Hematopoietic multipotent progenitor cell treated with erythropoietin and hydrocortisone succinate and interleukin-3 and kit ligand, for 17 days (in vitro differentiated cells): ENCODE measurements at regions not wholly inside any gene's neighbourhood (a gene's known extent, or its start where the extent isn't known, plus 50 kb on each side); places are given as distances from the start of the nearest gene placed in this dataset.

Experiments
- DNase-seq: peaks from one replicate; pipeline ENCODE4 v3.0.0-alpha.2; 2015; ENCODE audit warnings: low spot score

- DNase-seq: no peak
These were observed 204.4 kb upstream of the IER5L start for GRCh38 chr9:129382281-129383018.

GRCh38 chr9:129381481-129381957 is 203.5 kb upstream of the IER5L start:
- DNase-seq: no peak

DNA sequence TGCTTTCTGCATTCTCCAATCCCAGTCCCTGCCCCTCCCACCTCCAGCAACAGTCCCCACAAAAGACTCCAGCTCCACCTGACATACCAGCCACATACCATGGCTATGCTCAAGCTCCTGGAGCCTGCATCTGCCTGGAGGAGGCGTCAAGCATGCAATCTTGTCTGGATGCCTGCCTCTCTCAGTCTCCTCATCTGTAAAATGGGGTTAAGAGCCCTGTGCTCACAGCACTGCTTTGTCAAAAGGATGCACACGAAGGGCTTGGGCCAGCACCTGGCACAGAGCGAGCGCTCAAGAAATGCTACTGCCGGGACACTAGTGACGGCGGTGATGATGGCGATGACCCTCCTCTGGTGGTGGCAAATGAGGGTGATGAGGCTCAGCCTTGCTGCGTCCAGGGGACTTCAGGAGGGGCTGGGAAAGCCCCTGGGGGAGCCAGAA is 202.9 kb upstream of the IER5L start:
- no peak for DNase-seq

DNA sequence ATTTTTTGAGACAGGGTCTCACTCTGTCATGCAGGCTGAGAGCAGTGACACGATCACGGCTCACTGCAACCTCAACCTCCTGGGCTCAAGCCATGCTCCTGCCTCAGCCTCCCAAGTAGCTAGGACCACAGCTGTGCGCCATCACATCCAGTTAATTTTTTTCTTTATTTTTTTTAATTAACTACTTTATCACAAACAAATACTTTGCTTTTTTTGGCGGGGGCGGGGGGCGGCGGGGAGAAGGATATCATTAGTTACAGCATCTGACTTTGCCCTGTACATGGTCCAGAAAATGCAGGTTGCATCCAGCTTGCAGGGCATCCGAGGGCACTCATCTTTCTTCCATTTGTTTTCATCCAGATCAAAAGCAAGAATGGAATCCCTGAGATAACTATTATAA is 201.8 kb upstream of the IER5L start:
- DNase-seq: no peak

DNA sequence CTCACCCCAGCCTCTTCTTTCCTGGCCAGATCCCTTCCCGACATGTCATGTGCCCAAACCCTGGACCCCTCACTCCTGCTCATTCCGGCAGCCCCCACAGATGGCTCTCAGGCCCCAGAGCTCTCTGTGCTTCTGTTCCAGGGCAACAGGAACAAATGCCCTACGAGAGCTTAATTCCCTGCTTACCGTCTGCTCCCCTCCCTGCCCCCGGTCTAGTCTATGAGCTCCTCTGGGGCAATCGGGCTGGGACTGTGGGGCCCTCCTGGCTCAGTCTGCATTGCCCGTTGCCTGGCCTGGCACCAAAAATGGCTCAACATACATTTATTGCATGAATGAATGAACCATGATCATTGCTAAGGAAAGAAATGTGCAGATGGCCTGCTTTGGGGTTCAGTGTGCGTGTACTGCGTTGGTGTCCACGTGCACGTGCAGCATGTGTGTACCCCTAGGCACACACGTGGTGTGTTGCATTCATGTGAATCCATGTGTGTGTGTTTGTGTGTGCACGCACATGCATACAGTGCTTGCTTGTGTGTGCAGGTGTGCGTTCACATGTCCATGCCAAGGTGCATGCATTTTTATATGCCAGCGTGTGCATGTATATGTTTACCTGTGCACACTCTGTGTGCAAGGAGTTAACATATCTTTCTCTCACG is 201.2 kb upstream of the IER5L start:
- DNase-seq: no peak

- no peak for DNase-seq
These were observed 200.0 kb upstream of the IER5L start for GRCh38 chr9:129377931-129378661.

DNA sequence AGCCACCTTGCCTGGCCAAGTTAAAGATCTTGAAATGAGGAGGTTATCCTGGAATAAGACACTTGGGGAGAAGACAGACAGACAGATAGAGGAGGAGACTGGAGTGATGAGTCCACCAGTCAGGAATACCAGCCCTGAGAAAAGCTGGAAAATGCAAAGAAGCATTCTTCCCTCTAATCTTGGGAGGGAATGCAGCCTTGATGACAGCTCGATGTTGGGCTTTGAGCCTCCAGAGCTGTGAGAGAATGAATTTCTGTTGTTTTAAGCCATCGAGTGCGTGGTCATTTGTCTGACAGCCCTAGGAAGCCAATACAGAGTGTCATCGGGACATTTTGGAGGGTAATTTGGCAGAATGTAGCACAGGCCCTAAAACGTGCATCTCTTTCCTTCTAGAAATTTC is 199.1 kb upstream of the IER5L start:
- no peak for DNase-seq

DNA sequence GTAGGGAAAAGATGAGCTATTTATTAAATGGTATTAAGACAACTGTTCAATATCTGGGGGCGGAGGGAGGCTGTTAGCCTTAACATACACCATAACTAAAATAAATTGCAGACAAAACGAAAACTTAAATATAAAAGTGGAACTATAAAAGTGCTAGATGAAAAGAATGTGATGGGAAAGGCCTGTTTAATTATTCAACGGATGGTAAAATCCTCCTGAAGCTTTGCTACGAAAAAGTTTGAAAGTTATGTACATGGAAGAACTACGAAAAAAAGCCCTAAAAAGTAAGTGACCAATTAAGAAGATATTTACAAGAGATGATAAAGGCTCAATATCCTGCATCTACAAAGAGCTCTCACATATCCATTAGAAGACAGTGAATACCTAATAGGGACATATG is 197.8 kb upstream of the IER5L start:
- no peak for DNase-seq

GRCh38 chr9:129374651-129375050 is 196.6 kb upstream of the IER5L start:
- DNase-seq: no peak

DNA sequence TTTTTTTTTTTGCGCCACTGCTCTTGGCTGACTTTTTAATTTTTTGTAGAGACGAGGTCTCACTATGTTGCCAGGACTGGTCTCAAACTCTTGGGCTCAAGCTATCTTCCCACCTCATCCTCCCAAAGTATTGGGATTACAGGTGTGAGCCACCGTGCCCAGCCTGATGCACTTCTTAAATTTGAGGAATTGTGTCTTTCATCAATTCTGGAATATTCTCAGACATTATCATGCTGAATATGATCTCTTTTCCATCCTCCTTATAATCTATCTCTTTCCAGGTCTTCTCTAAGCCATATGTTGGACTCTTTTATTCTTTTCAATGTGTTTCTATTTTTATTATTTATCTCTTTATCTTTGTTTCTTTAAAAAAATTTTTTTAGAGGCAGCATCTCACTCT is 196.2 kb upstream of the IER5L start:
- DNase-seq: no peak

DNA sequence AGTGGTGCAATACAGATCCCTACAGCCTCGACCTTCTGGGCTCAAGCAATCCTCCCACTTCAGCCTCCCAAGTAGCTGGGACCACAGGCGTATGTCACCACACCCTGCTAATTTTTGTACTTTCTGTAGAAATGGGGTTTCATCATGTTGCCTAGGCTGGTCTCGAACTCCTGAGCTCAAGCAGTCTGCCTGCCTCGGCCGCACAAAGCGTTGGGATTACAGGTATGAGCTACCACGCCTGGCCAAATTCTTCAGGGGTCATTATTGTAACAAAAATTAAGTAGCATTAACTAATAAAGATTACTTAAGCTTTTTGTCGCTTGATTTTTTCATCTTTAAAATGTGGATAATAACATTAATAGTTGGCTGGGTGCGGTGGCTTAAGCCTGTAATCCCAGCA is 195.3 kb upstream of the IER5L start:
- no peak for DNase-seq

GRCh38 chr9:129370770-129371169 is 192.7 kb upstream of the IER5L start:
- DNase-seq: no peak

GRCh38 chr9:129368444-129368978 is 190.4 kb upstream of the IER5L start:
- DNase-seq: no peak

- DNase-seq: no peak
These were observed 189.2 kb upstream of the IER5L start for GRCh38 chr9:129367287-129367686.

DNA sequence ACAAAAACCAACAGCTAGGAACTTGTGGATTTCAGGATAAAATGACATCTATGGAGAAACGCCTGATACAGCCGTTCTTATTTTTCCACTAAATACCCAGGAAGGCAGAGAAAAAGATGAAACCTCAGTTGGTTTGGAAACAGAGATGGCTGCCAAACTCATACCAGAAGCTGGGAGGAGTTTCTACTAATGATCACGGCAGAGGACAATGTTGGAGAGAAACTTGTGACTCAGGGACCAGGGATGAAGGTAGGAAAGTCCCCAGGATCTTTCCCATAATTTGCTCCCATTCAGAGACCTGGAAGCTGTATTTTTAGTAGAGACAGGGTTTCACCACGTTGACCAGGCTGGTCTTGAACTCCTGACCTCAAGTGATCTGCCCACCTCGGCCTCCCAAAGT is 187.1 kb upstream of the IER5L start:
- DNase-seq: no peak

GRCh38 chr9:129363216-129363873 is 185.3 kb upstream of the IER5L start:
- no peak for DNase-seq

DNA sequence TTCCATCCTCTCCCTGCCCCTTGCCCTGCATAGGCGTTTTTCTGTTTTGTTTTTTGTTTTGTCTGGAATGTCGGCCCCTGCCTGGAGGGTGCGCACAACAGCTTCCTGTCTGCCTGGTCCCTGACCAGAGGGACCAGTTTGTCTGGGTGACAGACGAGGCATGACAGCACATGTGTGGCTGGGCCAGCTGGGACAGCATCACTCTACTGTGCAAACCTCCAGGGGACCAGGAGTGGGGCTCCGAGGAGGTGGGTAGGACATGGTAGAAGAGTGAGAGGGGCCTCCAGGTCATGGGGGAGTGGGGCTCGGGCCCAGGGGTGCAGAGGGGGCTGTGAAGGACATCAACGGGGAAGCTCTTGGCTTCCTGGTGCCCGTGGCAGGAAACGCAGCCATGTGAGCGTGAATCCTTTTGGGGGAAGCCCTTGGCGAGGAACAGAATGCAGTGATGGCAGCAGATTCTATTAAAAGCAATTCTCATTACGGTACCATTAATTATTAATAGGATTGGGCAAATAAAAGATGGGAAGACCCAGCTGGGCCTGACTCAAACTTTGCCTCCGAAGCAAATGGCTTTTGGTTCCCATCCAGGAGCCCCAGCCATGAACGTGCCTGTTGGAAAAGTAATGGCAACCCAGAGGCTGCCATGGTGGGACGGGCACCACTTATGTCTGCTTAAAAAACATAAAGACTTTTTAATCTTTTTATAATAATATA is 184.4 kb upstream of the IER5L start:
- no peak for DNase-seq

DNA sequence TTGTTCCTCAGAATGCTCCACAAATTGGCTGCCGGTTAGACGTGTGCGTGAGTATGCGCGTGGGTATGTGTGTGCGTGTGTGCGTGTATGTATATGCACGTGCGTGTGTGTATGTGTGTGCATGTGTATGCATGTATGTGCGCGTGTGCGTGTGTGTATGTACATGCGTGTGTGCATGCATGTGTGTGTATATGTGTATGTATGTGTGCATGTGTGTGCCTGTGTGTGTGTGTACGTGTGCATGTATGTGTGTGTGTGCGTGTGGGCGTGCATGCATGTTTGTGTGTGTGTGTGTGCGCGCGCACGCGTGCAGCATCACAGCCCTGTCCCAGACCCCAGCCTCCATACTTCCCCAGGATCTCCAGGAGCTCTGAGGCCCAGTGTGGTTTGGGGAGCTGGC is 183.1 kb upstream of the IER5L start:
- DNase-seq: no peak

DNA sequence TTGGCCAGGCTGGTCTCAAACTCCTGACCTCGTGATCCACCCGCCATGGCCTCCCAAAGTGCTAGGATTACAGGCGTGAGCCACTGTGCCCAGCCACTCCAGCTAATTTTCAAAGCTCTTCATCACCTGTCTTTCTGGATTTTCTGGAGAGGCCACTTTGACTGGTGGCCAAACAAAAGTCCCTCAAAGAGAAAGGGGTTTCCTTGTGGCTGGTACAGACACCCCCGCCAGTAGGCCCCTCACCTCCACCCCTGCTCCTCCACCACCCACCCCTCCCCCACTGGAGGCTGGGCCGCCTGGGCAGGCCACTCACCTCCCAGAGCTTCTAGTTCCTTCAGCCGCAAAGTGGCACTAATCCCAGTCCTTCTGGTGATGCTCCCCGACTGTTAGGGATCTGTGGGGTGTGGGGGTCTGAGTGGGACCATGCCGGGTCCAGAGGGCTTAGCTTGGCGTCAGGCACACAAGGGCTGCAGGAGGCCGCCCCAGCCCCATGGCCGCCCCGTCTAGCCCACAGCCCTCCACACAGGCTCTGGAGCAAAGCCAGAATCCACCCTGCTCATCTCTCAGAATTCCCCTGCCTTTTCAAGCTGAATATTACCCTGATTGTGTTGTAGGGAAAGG is 182.0 kb upstream of the IER5L start:
- no peak for DNase-seq

GRCh38 chr9:129359162-129359811 is 181.2 kb upstream of the IER5L start:
- no peak for DNase-seq
